H9 (cell line): ENCODE measurements at regions not wholly inside any gene's neighbourhood (a gene's known extent, or its start where the extent isn't known, plus 50 kb on each side); places are given as distances from the start of the nearest gene placed in this dataset.

ENCODE experiments used
- DNase-seq: peaks from one replicate; pipeline ENCODE4 v3.0.0-alpha.2; 2017
- H2AFZ ChIP-seq: one replicate; pipeline ENCODE4 v1.6.1; 2013; ENCODE audit warnings: mild to moderate bottlenecking, low read length, control low read depth, moderate library complexity
- H2AK5ac ChIP-seq: 2 replicates; pipeline ENCODE4 v1.6.1; 2013; ENCODE audit warnings: low read length, control low read depth, mixed read lengths; ENCODE audit not compliant: insufficient read length
- H2BK120ac ChIP-seq: one replicate; pipeline ENCODE4 v1.6.1; 2013; ENCODE audit warnings: low read depth, mild to moderate bottlenecking, low read length, control low read depth, inconsistent platforms; ENCODE audit not compliant: poor library complexity, severe bottlenecking
- H2BK12ac ChIP-seq: 2 replicates; pipeline ENCODE4 v1.6.1; 2013; ENCODE audit warnings: low read length, control low read depth, mixed read lengths, low read depth; ENCODE audit not compliant: insufficient read length
- H2BK15ac ChIP-seq: 2 replicates; pipeline ENCODE4 v1.6.1; 2013; ENCODE audit warnings: low read depth, low read length, control low read depth
- H2BK20ac ChIP-seq: one replicate; pipeline ENCODE4 v1.6.1; 2013; ENCODE audit warnings: low read depth, mild to moderate bottlenecking, low read length, control low read depth, inconsistent platforms; ENCODE audit not compliant: poor library complexity, severe bottlenecking
- H2BK5ac ChIP-seq: 2 replicates; pipeline ENCODE4 v1.6.1; 2013; ENCODE audit warnings: low read length, control low read depth, mixed read lengths; ENCODE audit not compliant: insufficient read length
- H3K14ac ChIP-seq: 2 replicates; pipeline ENCODE4 v1.6.1; 2013; ENCODE audit warnings: low read length, control low read depth; ENCODE audit not compliant: insufficient read depth
- H3K18ac ChIP-seq: 2 replicates; pipeline ENCODE4 v1.6.1; 2013; ENCODE audit warnings: low read depth, mild to moderate bottlenecking, mixed read lengths, low read length, control low read depth; ENCODE audit not compliant: insufficient read length
- H3K23ac ChIP-seq: 2 replicates; pipeline ENCODE4 v1.6.1; 2013; ENCODE audit warnings: low read length, control low read depth, mixed read lengths, low read depth; ENCODE audit not compliant: insufficient read length
- H3K23me2 ChIP-seq: 2 replicates; pipeline ENCODE4 v1.6.1; 2013; ENCODE audit warnings: low read depth, mild to moderate bottlenecking, mixed read lengths, low read length, control low read depth; ENCODE audit not compliant: insufficient read length, poor library complexity, severe bottlenecking
- H3K27ac ChIP-seq: 2 replicates; pipeline ENCODE4 v1.5.1; 2013; ENCODE audit warnings: low read length, control low read depth, mixed read lengths, low read depth; ENCODE audit not compliant: insufficient read length
- H3K27me3 ChIP-seq: 2 replicates; pipeline ENCODE4 v1.6.1; 2013; ENCODE audit warnings: low read length, control low read depth, inconsistent platforms; ENCODE audit not compliant: insufficient read depth
- H3K4ac ChIP-seq: 2 replicates; pipeline ENCODE4 v1.6.1; 2013; ENCODE audit warnings: low read depth, mild to moderate bottlenecking, control low read depth, inconsistent platforms, low read length, moderate library complexity
- H3K4me1 ChIP-seq: 2 replicates; pipeline ENCODE4 v1.6.1; 2013; ENCODE audit warnings: low read length, control low read depth, inconsistent platforms; ENCODE audit not compliant: insufficient read depth
- H3K4me2 ChIP-seq: 2 replicates; pipeline ENCODE4 v1.6.1; 2013; ENCODE audit warnings: low read length, control low read depth, mixed read lengths; ENCODE audit not compliant: insufficient read length, insufficient read depth
- H3K56ac ChIP-seq: 2 replicates; pipeline ENCODE4 v1.6.1; 2013; ENCODE audit warnings: low read depth, mild to moderate bottlenecking, mixed read lengths, low read length, control low read depth; ENCODE audit not compliant: insufficient read length
- H3K79me1 ChIP-seq: 2 replicates; pipeline ENCODE4 v1.6.1; 2013; ENCODE audit warnings: low read depth, mild to moderate bottlenecking, moderate library complexity, low read length, control low read depth, inconsistent platforms; ENCODE audit not compliant: insufficient read depth, poor library complexity, severe bottlenecking
- H3K79me2 ChIP-seq: 2 replicates; pipeline ENCODE4 v1.6.1; 2013; ENCODE audit warnings: low read length, control low read depth, inconsistent platforms; ENCODE audit not compliant: insufficient read depth
- H3K9ac ChIP-seq: 2 replicates; pipeline ENCODE4 v1.6.1; 2013; ENCODE audit warnings: low read length, control low read depth, mixed read lengths; ENCODE audit not compliant: insufficient read length; ENCODE audit errors: extremely low read depth
- H3K9me3 ChIP-seq: one replicate; pipeline ENCODE4 v1.6.1; 2013; ENCODE audit warnings: low read depth, low read length, inconsistent platforms; ENCODE audit not compliant: control insufficient read depth
- H3T11ph ChIP-seq: one replicate; pipeline ENCODE4 v1.6.1; 2013; ENCODE audit warnings: mild to moderate bottlenecking, low read length, control low read depth, inconsistent platforms
- H4K20me1 ChIP-seq: one replicate; pipeline ENCODE4 v1.6.1; 2013; ENCODE audit not compliant: control insufficient read depth, insufficient read length, insufficient read depth
- H4K5ac ChIP-seq: 2 replicates; pipeline ENCODE4 v1.6.1; 2013; ENCODE audit warnings: low read depth, mild to moderate bottlenecking, mixed read lengths, low read length, control low read depth; ENCODE audit not compliant: insufficient read length
- H4K8ac ChIP-seq: replicated peaks from 2 replicates; pipeline ENCODE4 v1.6.1; 2013; ENCODE audit warnings: low read length, control low read depth, mixed read lengths, low read depth; ENCODE audit not compliant: insufficient read length
- H4K91ac ChIP-seq: 2 replicates; pipeline ENCODE4 v1.6.1; 2013; ENCODE audit warnings: low read depth, mild to moderate bottlenecking, moderate library complexity, mixed read lengths, low read length, control low read depth; ENCODE audit not compliant: insufficient read length
- H3K27ac Mint-ChIP-seq, 3 experiments: 2 replicates in 2 of 3; 3 replicates in 1 of 3; pipeline ENCODE4 v1.8.0; 2020 to 2021; ENCODE audit warnings: mixed read lengths in 3 of 3, mild to moderate bottlenecking in 1 of 3, moderate library complexity in 1 of 3
- H3K27me3 Mint-ChIP-seq: 2 replicates; pipeline ENCODE4 v1.8.0; 2021; ENCODE audit warnings: low read depth, mild to moderate bottlenecking, moderate library complexity, mixed read lengths
- H3K36me3 Mint-ChIP-seq, 3 experiments: 2 replicates in 2 of 3; 3 replicates in 1 of 3; pipeline ENCODE4 v1.8.0; 2020 to 2021; ENCODE audit warnings: low read depth in 3 of 3, mixed read lengths in 3 of 3; ENCODE audit not compliant: insufficient read depth in 1 of 3
- H3K4me1 Mint-ChIP-seq, 2 experiments: 2 replicates each; pipeline ENCODE4 v1.8.0; 2020; ENCODE audit warnings: mixed read lengths in 2 of 2
- H3K4me3 Mint-ChIP-seq, 2 experiments: 2 replicates in 1 of 2; 3 replicates in 1 of 2; pipeline ENCODE4 v1.8.0; 2020 to 2021; ENCODE audit warnings: mild to moderate bottlenecking in 2 of 2, mixed read lengths in 2 of 2, moderate library complexity in 1 of 2
- H3K9me3 Mint-ChIP-seq, 2 experiments: 2 replicates in 1 of 2; 3 replicates in 1 of 2; pipeline ENCODE4 v1.8.0; 2020; ENCODE audit warnings: mild to moderate bottlenecking in 2 of 2, mixed read lengths in 2 of 2, moderate library complexity in 1 of 2
- WGBS: extraction: QIAGEN DNeasy Blood & Tissue Kit; methylation state at CpG from one replicate; pipeline ENCODE4 v1.1.7; 2013; ENCODE audit warnings: missing lambda C conversion rate, low lambda C conversion rate, mixed read lengths; ENCODE audit not compliant: insufficient read length; ENCODE audit errors: extremely low coverage; 5-methylcytosine and 5-hydroxymethylcytosine counted together
- TF ChIP-seq, protein P1 (sequence below): fragments of 200-600 bp; sonication (generic); conservative IDR thresholded peaks from 3 replicates; pipeline ENCODE4 v1.8.0; 2021; ENCODE audit warnings: antibody characterized with exemption, mild to moderate bottlenecking

DNA sequence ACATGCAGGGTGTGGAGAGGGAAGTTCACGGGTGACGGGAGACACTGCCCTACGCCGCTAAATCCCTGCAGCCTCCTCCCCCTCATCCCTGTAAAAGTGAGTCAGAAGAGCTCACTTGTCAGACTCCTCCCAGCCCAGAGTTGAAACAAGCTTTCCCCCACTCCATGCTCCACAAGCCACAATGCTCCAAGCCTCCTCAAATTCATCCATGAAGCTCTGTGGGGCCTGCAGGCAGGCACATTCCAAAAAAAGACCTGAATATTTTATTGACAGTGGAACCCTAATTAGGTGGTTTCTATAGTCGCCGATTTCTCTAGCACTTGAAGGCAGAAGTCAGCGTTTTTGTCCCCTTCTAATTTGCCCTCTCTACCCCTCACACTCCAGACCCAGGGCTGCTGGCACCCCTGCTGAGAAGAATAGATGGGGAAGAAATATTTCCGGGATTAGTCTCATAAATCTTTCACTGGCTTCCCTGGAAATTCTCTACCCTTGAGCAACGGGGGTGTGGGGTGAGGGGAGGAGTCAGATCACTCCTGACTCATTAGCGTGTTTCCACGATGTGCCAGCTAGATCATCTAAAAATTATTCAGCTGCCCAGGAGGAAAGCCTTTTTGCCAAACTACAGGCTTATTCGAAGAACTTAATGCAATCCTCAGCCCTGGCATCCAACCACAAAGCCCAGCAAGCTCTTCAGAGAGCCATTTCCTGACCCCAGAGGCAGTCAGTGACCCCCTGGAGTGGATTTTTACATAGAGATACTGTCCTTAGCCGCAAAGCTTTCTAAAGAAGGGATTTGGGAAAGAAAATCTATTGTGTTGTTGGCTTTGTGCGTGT lies 97.1 kb downstream of the ENC1 start:
- peak; percentile 63 for DNase-seq
- no peak overlapping the region for H3T11ph ChIP-seq
- H2AFZ ChIP-seq, result no peak overlapping the region
- H2BK12ac ChIP-seq, result no peak overlapping the region
- H3K4me3 Mint-ChIP-seq, result peak overlapping the region; percentile 48 to 60
- peak overlapping the region; percentile 47 for H3K27ac ChIP-seq
- peaks cover 3% of the 10 kb centered on the region for H3K27me3 Mint-ChIP-seq
- H3K9me3 ChIP-seq, result no peaks in the 10 kb centered on the region
- H3K18ac ChIP-seq, result no peak overlapping the region
- peak overlapping the region; percentile 30 for H3K4me2 ChIP-seq
- peaks cover 17% of the 10 kb centered on the region for H3K4me1 ChIP-seq
- H2AK5ac ChIP-seq, result no peak overlapping the region
- no peak overlapping the region for H3K9ac ChIP-seq
- TF ChIP-seq, protein P1, sequence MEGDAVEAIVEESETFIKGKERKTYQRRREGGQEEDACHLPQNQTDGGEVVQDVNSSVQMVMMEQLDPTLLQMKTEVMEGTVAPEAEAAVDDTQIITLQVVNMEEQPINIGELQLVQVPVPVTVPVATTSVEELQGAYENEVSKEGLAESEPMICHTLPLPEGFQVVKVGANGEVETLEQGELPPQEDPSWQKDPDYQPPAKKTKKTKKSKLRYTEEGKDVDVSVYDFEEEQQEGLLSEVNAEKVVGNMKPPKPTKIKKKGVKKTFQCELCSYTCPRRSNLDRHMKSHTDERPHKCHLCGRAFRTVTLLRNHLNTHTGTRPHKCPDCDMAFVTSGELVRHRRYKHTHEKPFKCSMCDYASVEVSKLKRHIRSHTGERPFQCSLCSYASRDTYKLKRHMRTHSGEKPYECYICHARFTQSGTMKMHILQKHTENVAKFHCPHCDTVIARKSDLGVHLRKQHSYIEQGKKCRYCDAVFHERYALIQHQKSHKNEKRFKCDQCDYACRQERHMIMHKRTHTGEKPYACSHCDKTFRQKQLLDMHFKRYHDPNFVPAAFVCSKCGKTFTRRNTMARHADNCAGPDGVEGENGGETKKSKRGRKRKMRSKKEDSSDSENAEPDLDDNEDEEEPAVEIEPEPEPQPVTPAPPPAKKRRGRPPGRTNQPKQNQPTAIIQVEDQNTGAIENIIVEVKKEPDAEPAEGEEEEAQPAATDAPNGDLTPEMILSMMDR, result no peak
- peaks cover 5% of the 10 kb centered on the region for H3K23me2 ChIP-seq
- no peak overlapping the region for H2BK5ac ChIP-seq
- no CpG with 5 or more reads among the region's 14 CpGs for WGBS
- H3K79me1 ChIP-seq, result no peaks in the 10 kb centered on the region
- H3K56ac ChIP-seq, result no peak overlapping the region
- H4K5ac ChIP-seq, result no peak overlapping the region
- H3K36me3 Mint-ChIP-seq, result no peaks in the 10 kb centered on the region
- H3K4ac ChIP-seq, result no peak overlapping the region
- no peak overlapping the region for H3K23ac ChIP-seq
- peaks cover 43 to 48% of the 10 kb centered on the region in 2 experiments for H3K4me1 Mint-ChIP-seq
- H3K27ac Mint-ChIP-seq, result peak overlapping the region; percentile 80 to 96 (median 92)
- no peaks in the 10 kb centered on the region for H3K79me2 ChIP-seq
- H3K9me3 Mint-ChIP-seq, result no peaks in the 10 kb centered on the region; a peak in 1 of 5 replicates
- no peak overlapping the region for H2BK20ac ChIP-seq
- no peak overlapping the region for H4K91ac ChIP-seq
- no peak overlapping the region for H2BK15ac ChIP-seq
- H3K27me3 ChIP-seq, result no peaks in the 10 kb centered on the region
- no peak overlapping the region for H3K14ac ChIP-seq
- H4K20me1 ChIP-seq, result no peaks in the 10 kb centered on the region
- H4K8ac ChIP-seq, result no peak overlapping the region
- no peak overlapping the region for H2BK120ac ChIP-seq
